GM18867 (cell line): ENCODE measurements at regions not wholly inside any gene's neighbourhood (a gene's known extent, or its start where the extent isn't known, plus 50 kb on each side); places are given as distances from the start of the nearest gene placed in this dataset.

ENCODE experiments used
- ATAC-seq: cut with Tn5 transposase; IDR thresholded peaks from one replicate; pipeline ENCODE4 v1.9.1; 2021; ENCODE audit warnings: mild to moderate bottlenecking, moderate library complexity; ENCODE audit not compliant: unreplicated experiment

GRCh38 chr14:54300881-54301280 is 95.9 kb upstream of the CDKN3 start:
- no peak for ATAC-seq

GRCh38 chr14:54301359-54301758 is 95.4 kb upstream of the CDKN3 start:
- ATAC-seq: no peak

GRCh38 chr14:54306806-54307205 is 90.0 kb upstream of the CDKN3 start:
- no peak for ATAC-seq

GRCh38 chr14:54309615-54310014 is 87.2 kb upstream of the CDKN3 start:
- ATAC-seq: no peak

GRCh38 chr14:54310151-54310850 is 86.5 kb upstream of the CDKN3 start:
- no peak for ATAC-seq

- no peak for ATAC-seq
Observed at GRCh38 chr14:54310851-54311228, 86.0 kb upstream of the CDKN3 start.

GRCh38 chr14:54312166-54312801 is 84.5 kb upstream of the CDKN3 start:
- no peak for ATAC-seq

GRCh38 chr14:54314365-54315104 is 82.3 kb upstream of the CDKN3 start:
- no peak for ATAC-seq

- ATAC-seq: no peak
Observed at GRCh38 chr14:54316652-54317051, 80.2 kb upstream of the CDKN3 start.

GRCh38 chr14:54317391-54317790 is 79.4 kb upstream of the CDKN3 start:
- ATAC-seq: no peak

- no peak for ATAC-seq
Observed at GRCh38 chr14:54322246-54322645, 74.6 kb upstream of the CDKN3 start.

GRCh38 chr14:54322701-54323337 is 74.0 kb upstream of the CDKN3 start:
- no peak for ATAC-seq

GRCh38 chr14:54325766-54326165 is 71.0 kb upstream of the CDKN3 start:
- ATAC-seq: no peak

- no peak for ATAC-seq
Observed at GRCh38 chr14:54329082-54329695, 67.6 kb upstream of the CDKN3 start.

GRCh38 chr14:54330876-54331275 is 65.9 kb upstream of the CDKN3 start:
- ATAC-seq: no peak

GRCh38 chr14:54331516-54331915 is 65.3 kb upstream of the CDKN3 start:
- ATAC-seq: no peak

GRCh38 chr14:54332490-54332889 is 64.3 kb upstream of the CDKN3 start:
- ATAC-seq: no peak

GRCh38 chr14:54333511-54333910 is 63.3 kb upstream of the CDKN3 start:
- ATAC-seq: no peak

GRCh38 chr14:54335569-54336155 is 61.1 kb upstream of the CDKN3 start:
- no peak for ATAC-seq

GRCh38 chr14:54337314-54337713 is 59.5 kb upstream of the CDKN3 start:
- no peak for ATAC-seq
